ENCODE measurements at regions not wholly inside any gene's neighbourhood (a gene's known extent, or its start where the extent isn't known, plus 50 kb on each side); places are given as distances from the start of the nearest gene placed in this dataset.

DNA sequence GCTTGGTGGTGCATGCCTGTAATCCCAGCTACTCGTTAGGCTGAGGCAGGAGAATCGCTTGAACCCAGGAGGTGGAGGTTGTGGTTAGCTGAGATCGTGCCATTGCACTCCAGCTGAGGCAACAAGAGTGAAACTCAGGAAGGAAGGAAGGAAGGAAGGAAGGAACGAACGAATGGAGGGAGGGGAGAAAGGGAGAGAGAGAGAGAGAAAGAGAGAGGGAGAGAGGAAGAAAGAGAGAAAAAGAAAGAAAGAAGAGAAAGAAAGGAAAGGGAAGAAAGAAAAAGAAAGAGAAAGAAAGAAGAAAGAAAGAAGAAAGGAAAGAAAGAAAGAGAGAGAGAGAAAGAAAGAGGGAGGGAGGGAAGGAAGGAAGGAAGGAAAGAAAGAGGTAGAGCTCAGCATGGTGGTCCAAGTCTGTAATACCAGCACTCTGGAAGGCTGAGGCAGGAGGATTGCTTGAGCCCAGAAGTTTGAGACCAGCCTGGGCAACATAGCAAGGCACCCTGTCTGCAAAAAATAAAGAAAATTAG lies 81.9 kb downstream of the P2RY1 start (continued):
- TF ChIP-seq, protein P1, sequence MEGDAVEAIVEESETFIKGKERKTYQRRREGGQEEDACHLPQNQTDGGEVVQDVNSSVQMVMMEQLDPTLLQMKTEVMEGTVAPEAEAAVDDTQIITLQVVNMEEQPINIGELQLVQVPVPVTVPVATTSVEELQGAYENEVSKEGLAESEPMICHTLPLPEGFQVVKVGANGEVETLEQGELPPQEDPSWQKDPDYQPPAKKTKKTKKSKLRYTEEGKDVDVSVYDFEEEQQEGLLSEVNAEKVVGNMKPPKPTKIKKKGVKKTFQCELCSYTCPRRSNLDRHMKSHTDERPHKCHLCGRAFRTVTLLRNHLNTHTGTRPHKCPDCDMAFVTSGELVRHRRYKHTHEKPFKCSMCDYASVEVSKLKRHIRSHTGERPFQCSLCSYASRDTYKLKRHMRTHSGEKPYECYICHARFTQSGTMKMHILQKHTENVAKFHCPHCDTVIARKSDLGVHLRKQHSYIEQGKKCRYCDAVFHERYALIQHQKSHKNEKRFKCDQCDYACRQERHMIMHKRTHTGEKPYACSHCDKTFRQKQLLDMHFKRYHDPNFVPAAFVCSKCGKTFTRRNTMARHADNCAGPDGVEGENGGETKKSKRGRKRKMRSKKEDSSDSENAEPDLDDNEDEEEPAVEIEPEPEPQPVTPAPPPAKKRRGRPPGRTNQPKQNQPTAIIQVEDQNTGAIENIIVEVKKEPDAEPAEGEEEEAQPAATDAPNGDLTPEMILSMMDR (conservative IDR thresholded peaks at IDR 0.05; ENCODE audit: low read depth in 2 of 2) = no peak
- TF ChIP-seq POLR2AphosphoS5 (IDR thresholded peaks at IDR 0.05; ENCODE audit: low read depth) (no peak), JUNB (IDR thresholded peaks at IDR 0.05; ENCODE audit: unreplicated experiment) (no peak)

DNA sequence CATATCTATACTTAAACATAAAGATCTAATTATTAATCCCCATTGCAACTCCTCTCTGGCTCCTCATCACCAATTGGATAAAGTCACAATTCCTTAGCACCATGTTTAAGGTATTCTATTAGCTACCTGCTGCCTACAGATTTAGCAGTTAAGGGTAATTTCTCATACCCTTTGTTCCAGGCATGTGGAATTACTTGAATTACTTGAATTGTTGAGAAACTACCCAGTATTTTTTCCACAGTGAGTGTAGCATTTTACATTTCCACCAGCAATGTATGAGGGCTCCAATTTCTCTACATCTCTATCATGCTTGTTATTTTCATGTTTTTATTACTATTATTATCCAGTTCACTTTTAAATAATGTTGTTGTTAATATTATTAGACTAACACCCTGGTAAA lies 86.4 kb downstream of the P2RY1 start:
- no peaks in the 10 kb centered on the region for H3F3A ChIP-seq (replicated peaks; ENCODE audit: low read depth)
- Mint-ChIP-seq H3K27ac (no peak overlapping the region), H3K27me3 (ENCODE audit: insufficient read depth, low read depth, poor library complexity) (no peaks in the 10 kb centered on the region), H3K36me3 (ENCODE audit: low read depth) (no peaks in the 10 kb centered on the region), H3K9me3 (no peaks in the 10 kb centered on the region), H3K4me1 (no peaks in the 10 kb centered on the region), H3K4me3 (no peak overlapping the region)
- H3K4me3 ChIP-seq = no peak overlapping the region
- no peak for ATAC-seq
- H3K27me3 ChIP-seq (ENCODE audit: insufficient read depth) = no peaks in the 10 kb centered on the region
- no peaks in the 10 kb centered on the region for H3K36me3 ChIP-seq (ENCODE audit: insufficient read depth)
- H3K27ac ChIP-seq (ENCODE audit: low read depth) = no peak overlapping the region
- no peaks in the 10 kb centered on the region for H3K4me1 ChIP-seq (ENCODE audit: insufficient read depth)
- H4K20me1 ChIP-seq (replicated peaks; ENCODE audit: insufficient read depth) = no peaks in the 10 kb centered on the region
- H3K79me2 ChIP-seq (replicated peaks; ENCODE audit: insufficient read depth) = no peaks in the 10 kb centered on the region
- H3K9me2 ChIP-seq (ENCODE audit: insufficient read depth) = peaks cover 4% of the 10 kb centered on the region; the same call in 1 of the 2 replicates
- DNase-seq (ENCODE audit: low spot score) = no peak
- no peak overlapping the region for H3K4me2 ChIP-seq
- H2AFZ ChIP-seq = no peak overlapping the region
- TF ChIP-seq JUNB (IDR thresholded peaks at IDR 0.05; ENCODE audit: unreplicated experiment) = no peak
- TF ChIP-seq NANOG (IDR thresholded peaks at IDR 0.05; ENCODE audit: borderline replicate concordance) = no peak
- TF ChIP-seq, protein P2, sequence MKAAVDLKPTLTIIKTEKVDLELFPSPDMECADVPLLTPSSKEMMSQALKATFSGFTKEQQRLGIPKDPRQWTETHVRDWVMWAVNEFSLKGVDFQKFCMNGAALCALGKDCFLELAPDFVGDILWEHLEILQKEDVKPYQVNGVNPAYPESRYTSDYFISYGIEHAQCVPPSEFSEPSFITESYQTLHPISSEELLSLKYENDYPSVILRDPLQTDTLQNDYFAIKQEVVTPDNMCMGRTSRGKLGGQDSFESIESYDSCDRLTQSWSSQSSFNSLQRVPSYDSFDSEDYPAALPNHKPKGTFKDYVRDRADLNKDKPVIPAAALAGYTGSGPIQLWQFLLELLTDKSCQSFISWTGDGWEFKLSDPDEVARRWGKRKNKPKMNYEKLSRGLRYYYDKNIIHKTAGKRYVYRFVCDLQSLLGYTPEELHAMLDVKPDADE (IDR thresholded peaks at IDR 0.05) = no peak
- TF ChIP-seq, protein P1 (conservative IDR thresholded peaks at IDR 0.05; ENCODE audit: low read depth in 2 of 2) = no peak
- no peak for TF ChIP-seq EZH2 (IDR thresholded peaks at IDR 0.05; ENCODE audit: low read depth, unreplicated experiment)
- TF ChIP-seq ZNF331 (CRISPR knock-in tag; IDR thresholded peaks at IDR 0.05; ENCODE audit: low read depth) = no peak
- TF ChIP-seq, protein P3, sequence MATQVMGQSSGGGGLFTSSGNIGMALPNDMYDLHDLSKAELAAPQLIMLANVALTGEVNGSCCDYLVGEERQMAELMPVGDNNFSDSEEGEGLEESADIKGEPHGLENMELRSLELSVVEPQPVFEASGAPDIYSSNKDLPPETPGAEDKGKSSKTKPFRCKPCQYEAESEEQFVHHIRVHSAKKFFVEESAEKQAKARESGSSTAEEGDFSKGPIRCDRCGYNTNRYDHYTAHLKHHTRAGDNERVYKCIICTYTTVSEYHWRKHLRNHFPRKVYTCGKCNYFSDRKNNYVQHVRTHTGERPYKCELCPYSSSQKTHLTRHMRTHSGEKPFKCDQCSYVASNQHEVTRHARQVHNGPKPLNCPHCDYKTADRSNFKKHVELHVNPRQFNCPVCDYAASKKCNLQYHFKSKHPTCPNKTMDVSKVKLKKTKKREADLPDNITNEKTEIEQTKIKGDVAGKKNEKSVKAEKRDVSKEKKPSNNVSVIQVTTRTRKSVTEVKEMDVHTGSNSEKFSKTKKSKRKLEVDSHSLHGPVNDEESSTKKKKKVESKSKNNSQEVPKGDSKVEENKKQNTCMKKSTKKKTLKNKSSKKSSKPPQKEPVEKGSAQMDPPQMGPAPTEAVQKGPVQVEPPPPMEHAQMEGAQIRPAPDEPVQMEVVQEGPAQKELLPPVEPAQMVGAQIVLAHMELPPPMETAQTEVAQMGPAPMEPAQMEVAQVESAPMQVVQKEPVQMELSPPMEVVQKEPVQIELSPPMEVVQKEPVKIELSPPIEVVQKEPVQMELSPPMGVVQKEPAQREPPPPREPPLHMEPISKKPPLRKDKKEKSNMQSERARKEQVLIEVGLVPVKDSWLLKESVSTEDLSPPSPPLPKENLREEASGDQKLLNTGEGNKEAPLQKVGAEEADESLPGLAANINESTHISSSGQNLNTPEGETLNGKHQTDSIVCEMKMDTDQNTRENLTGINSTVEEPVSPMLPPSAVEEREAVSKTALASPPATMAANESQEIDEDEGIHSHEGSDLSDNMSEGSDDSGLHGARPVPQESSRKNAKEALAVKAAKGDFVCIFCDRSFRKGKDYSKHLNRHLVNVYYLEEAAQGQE (IDR thresholded peaks at IDR 0.05; ENCODE audit: unreplicated experiment) = no peak
- TF ChIP-seq CREB1 (CRISPR knock-in tag; IDR thresholded peaks at IDR 0.05; ENCODE audit: low read depth) = no peak
- TF ChIP-seq ZNF114 (CRISPR knock-in tag; IDR thresholded peaks at IDR 0.05) = no peak
- no peak for TF ChIP-seq EZH2phosphoT487 (IDR thresholded peaks at IDR 0.05; ENCODE audit: unreplicated experiment)
- no peak for TF ChIP-seq POLR2AphosphoS5 (IDR thresholded peaks at IDR 0.05; ENCODE audit: low read depth)
- no peak for TF ChIP-seq STAT1 (IDR thresholded peaks at IDR 0.05; ENCODE audit: unreplicated experiment)

All from GM23338 (cell line).